ENCODE measurements at regions not wholly inside any gene's neighbourhood (a gene's known extent, or its start where the extent isn't known, plus 50 kb on each side); places are given as distances from the start of the nearest gene placed in this dataset.

GRCh38 chr16:49216593-49216992, 65.0 kb downstream of the CBLN1 start:
- no peak for DNase-seq

- no peak for DNase-seq
Observed at GRCh38 chr16:49213594-49213993, 68.0 kb downstream of the CBLN1 start.

- DNase-seq: no peak
Observed at GRCh38 chr16:49204191-49204590, 77.4 kb downstream of the CBLN1 start.

DNA sequence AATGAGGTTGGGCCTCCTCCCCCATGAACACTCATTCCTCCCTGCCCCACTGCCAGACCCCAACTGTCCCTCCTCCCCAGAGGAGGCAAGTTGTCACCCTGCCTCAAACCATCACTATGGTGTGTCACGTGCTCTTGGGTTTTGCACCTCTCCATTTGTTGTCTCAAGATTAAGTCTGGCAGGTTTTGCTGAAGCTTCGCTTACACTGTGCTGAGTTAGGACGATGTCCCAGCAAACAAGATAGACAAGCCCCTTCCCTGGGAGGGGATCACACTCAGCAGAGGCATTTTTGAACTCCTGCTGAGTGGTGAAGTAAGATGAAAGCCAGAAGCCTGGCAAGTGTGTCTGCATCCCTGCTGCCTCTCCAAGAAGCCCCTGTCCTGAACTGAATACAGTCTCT, 78.3 kb downstream of the CBLN1 start:
- no peak for DNase-seq

DNA sequence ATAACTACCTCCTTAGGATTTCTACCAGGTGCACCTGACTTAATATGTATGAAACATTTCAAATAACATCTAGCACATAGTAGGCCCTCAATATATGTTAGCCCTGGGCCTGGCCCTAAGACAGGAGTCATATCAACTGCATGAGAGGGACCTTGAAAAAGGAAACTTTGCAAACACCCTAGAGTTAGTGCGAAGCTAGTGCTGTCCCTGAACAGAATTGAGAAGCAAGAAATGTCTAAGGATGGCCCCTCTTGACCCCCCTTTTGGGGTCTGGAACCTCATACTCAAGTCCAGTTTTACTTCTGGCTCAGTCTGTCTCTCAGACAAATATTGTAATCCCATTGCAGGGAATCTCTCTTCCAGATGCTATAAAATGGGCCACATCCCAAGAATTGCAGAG, 80.5 kb downstream of the CBLN1 start:
- no peak for DNase-seq

GRCh38 chr16:49200223-49200820, 81.3 kb downstream of the CBLN1 start:
- DNase-seq: no peak

DNA sequence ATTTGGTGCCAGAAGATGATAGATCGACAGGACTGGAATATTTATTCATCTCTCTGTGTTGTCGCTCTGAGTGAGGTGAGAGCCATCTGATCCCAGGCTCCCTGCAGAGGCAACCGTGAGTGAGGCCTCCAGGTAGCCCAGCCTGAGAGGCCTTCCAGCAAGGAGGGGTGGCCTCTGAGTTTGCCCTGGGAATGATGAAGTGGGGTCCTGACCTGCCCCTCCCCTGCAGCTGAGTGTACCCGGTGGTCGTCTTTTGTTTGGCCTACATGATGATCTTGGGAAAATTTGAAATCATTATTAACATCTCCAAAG, 86.4 kb downstream of the CBLN1 start:
- DNase-seq: no peak

GRCh38 chr16:49194537-49195236, 87.0 kb downstream of the CBLN1 start:
- no peak for DNase-seq

GRCh38 chr16:49193596-49193995, 88.0 kb downstream of the CBLN1 start:
- DNase-seq: no peak

DNA sequence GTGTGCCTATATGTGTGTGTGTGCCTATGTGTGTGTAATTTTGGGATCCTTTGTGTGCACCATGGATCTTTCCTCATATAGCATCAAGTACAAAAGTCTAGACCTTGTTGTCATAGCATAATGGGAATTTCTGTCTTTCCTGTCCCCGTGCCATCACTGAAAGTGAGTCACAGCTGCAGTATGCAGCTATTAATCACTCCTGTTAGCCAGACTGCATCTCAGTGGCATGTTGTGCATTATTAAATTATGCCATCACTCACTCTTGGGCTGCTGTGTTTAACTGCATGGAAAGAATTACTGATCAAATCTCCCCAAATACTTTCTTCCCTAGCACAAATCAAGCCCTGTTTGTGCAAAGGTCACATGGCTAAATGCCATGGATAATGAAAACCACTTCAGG, 92.4 kb downstream of the CBLN1 start:
- no peak for DNase-seq

- no peak for DNase-seq
Observed at GRCh38 chr16:49183911-49184310, 97.7 kb downstream of the CBLN1 start.

DNA sequence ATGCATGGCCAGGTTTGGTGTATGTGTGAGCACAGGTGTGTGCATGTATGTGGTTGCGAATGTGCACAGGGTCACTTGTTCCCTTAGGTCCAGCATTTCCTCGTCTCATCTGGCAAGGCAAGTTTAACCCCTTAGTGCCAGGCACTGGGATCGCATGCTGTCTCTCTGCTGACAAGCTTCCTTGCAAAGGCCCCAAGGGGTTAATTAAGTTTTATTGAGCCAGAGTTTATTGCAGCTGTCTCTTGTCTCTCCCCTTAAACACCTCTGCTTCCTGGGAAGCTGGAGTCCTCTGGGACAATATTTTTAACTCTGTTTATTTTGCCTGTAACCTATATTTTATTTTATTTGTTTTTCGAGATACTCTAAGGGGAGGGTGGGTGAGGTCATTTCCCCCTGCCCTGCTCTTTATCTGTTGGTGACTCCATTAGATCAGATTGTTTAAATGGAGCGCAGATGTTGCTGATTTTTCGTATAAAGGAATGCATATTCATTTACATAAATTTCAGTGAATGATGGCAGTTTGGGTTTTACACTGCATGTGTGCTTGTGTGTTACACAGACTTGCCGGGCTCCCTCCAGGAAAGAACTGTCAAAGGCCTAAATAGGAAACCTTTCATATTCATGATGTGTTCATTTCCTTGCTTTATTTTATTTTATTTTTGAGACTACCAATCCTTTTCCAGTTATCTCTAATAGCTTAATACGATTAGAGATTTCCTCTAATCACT, 99.7 kb downstream of the CBLN1 start:
- no peak for DNase-seq

- no peak for DNase-seq
Observed at GRCh38 chr16:49179714-49180330, 101.8 kb downstream of the CBLN1 start.

- DNase-seq: no peak
Observed at GRCh38 chr16:49168126-49168525, 113.5 kb downstream of the CBLN1 start.

DNA sequence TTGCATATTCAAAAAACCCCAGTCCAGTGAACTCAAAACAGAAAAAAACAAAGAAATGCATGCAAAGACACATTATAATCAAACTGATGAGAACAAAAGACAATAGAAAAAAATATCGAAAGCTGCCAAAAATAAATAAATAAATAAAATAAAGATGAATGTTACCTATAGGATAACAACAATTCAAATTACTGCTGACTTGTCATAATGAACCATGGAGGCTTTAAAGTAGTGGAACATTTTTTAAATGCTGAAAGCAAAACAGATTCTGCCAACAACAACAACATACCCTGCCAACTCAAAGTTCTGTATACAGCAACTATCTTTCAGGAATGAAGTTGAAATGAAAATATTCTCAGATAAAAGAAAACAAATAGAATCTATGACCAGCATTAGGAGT, 116.6 kb downstream of the CBLN1 start:
- no peak for DNase-seq

GRCh38 chr16:49161191-49161590, 120.4 kb downstream of the CBLN1 start:
- no peak for DNase-seq

GRCh38 chr16:49158029-49158642, 123.5 kb downstream of the CBLN1 start:
- no peak for DNase-seq

GRCh38 chr16:49150341-49150740, 131.3 kb downstream of the CBLN1 start:
- no peak for DNase-seq

DNA sequence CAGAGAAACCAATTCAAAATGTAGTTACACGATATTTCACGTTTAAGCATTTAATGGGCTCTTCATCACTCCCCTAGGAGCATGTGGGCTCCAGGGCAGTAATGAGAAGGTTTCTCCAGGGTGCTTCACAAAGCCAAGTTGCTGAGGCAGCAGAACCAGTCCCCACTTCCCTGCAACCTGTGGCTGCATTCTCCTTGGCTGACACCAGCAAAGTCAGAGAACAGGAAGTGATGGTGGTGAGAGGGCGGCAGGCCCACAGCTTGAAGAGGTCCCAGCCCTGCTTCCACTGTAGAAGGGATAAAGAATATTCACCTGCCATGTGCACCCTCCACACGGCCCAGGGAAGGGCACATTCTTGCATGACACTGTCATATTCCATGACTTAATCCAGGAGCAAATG, 133.2 kb downstream of the CBLN1 start:
- no peak for DNase-seq

- no peak for DNase-seq
Observed at GRCh38 chr16:49140618-49141017, 141.0 kb downstream of the CBLN1 start.

DNA sequence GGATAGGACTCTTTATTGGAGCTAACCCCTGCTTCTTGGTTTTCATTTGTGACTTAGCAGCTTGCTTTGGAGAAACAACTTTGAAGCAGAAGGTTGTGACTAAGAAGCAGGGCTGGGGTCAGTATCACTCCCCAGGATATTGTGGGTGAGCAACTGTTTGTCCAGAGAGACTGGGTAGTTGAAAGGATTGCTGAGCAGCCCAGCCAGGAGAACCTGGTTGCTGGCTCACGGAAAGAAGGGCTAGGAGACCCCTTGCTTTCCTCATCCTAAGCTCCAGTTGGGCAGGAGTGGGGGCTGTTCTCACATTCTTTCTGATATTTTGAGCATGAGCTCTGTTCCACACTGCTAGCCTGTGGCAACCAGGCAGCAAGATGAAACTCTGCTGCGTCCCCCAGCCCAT, 151.2 kb downstream of the CBLN1 start:
- DNase-seq: no peak

GRCh38 chr16:49129935-49130334, 151.7 kb downstream of the CBLN1 start:
- no peak for DNase-seq

DNA sequence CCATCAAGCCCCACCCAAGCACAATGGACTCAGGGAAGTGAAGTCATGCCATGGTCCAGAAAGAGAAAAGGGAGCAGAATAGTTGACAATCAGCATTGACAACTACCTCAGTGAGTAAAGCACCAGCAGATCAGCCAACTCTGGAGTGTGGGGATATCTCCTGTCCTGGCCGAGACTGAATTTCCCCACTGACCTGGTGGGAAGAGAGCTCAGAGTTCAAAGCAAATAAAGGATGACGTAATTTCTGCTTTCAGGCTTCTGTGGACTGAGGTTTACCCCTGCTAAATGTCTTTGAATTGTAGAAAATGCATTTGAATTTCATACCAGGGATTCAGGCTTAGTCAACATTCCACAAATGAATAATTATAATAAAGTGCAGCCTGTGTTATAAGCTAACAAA, 152.9 kb downstream of the CBLN1 start:
- DNase-seq: no peak

Data from occipital lobe (tissue), 1 donor.